Vagina (tissue), 2 donors: ENCODE measurements at regions not wholly inside any gene's neighbourhood (a gene's known extent, or its start where the extent isn't known, plus 50 kb on each side); places are given as distances from the start of the nearest gene placed in this dataset.
"Not testable (repeated sequence)": the region's sequence is repeated elsewhere in the genome, so short reads cannot be mapped to it uniquely, and the experiment has no call there.

Source experiments
- CTCF ChIP-seq, 3 experiments: fragments of 450-650 bp in 2 of 3; fragments of 200-600 bp in 1 of 3; sonication (generic) in 1 of 3; IDR thresholded peaks; one replicate each; pipeline ENCODE4 v1.5.1; 2017 to 2019; ENCODE audit warnings: antibody characterized with exemption in 3 of 3, mild to moderate bottlenecking in 2 of 3, moderate library complexity in 2 of 3
- POLR2A ChIP-seq, 2 donors: fragments of 450-650 bp; IDR thresholded peaks; one replicate each; pipeline ENCODE4 v1.6.1; 2017; ENCODE audit warnings: antibody characterized with exemption in 2 of 2, mild to moderate bottlenecking in 2 of 2, moderate library complexity in 2 of 2

- TF ChIP-seq POLR2A, CTCF (IDR thresholded peaks at IDR 0.05): not testable (repeated sequence)
These were observed 984.3 kb upstream of the NUDT12 start for GRCh38 chr5:104546871-104547270.
